ENCODE measurements at regions not wholly inside any gene's neighbourhood (a gene's known extent, or its start where the extent isn't known, plus 50 kb on each side); places are given as distances from the start of the nearest gene placed in this dataset.

GRCh38 chr9:20033511-20033910 is 244.7 kb upstream of the SLC24A2 start:
- Histone ChIP-seq H3K4me3 (ENCODE audit: insufficient read depth, low read depth, low read length) (no peak overlapping the region), H3K79me2 (ENCODE audit: insufficient read depth, low read length) (no peaks in the 10 kb centered on the region), H4K20me1 (ENCODE audit: insufficient read depth, low read length) (no peaks in the 10 kb centered on the region), H3K27me3 (ENCODE audit: insufficient read depth, low read length) (no peaks in the 10 kb centered on the region), H3K9ac (ENCODE audit: low read length) (no peak overlapping the region), H3K4me2 (ENCODE audit: low read length) (no peak overlapping the region), H3K27ac (ENCODE audit: low read depth, low read length) (no peak overlapping the region), H2AFZ (ENCODE audit: low read depth, low read length) (no peak overlapping the region), H3K36me3 (ENCODE audit: insufficient read depth, low read length) (no peaks in the 10 kb centered on the region), H3K9me3 (ENCODE audit: insufficient read depth, low read depth, low read length) (no peaks in the 10 kb centered on the region), H3K4me1 (ENCODE audit: insufficient read depth, low read length) (no peaks in the 10 kb centered on the region)
- Mint-ChIP-seq H3K4me1 (ENCODE audit: low read depth, unreplicated experiment) (peaks cover 5% of the 10 kb centered on the region), H3K27me3 (ENCODE audit: low read depth, unreplicated experiment) (no peaks in the 10 kb centered on the region), H3K9me3 (ENCODE audit: unreplicated experiment) (peaks cover 4% of the 10 kb centered on the region), H3K4me3 (ENCODE audit: unreplicated experiment) (no peak overlapping the region), H3K27ac (ENCODE audit: unreplicated experiment) (no peak overlapping the region), H3K36me3 (ENCODE audit: low read depth, unreplicated experiment) (no peaks in the 10 kb centered on the region)
- DNase-seq (ENCODE audit: low read depth), result no peak
- no peak for FAIRE-seq
- TF ChIP-seq EZH2 (IDR thresholded peaks at IDR 0.05; ENCODE audit: insufficient read depth, low read length) (no peak), CTCF (IDR thresholded peaks at IDR 0.05; ENCODE audit: insufficient read depth, low read depth, low read length) (no peak)

GRCh38 chr9:20032413-20033006 is 243.7 kb upstream of the SLC24A2 start:
- no peaks in the 10 kb centered on the region for H3K79me2 ChIP-seq (ENCODE audit: insufficient read depth, low read length)
- no peaks in the 10 kb centered on the region for H3K9me3 ChIP-seq (ENCODE audit: insufficient read depth, low read depth, low read length)
- H3K9ac ChIP-seq (ENCODE audit: low read length), result no peak overlapping the region
- no peaks in the 10 kb centered on the region for H3K36me3 ChIP-seq (ENCODE audit: insufficient read depth, low read length)
- H3K27me3 ChIP-seq (ENCODE audit: insufficient read depth, low read length), result no peaks in the 10 kb centered on the region
- FAIRE-seq, result no peak
- H2AFZ ChIP-seq (ENCODE audit: low read depth, low read length), result no peak overlapping the region
- no peak overlapping the region for H3K4me2 ChIP-seq (ENCODE audit: low read length)
- Mint-ChIP-seq H3K9me3 (ENCODE audit: unreplicated experiment) (peaks cover 4% of the 10 kb centered on the region), H3K36me3 (ENCODE audit: low read depth, unreplicated experiment) (no peaks in the 10 kb centered on the region), H3K4me1 (ENCODE audit: low read depth, unreplicated experiment) (peaks cover 5% of the 10 kb centered on the region), H3K27me3 (ENCODE audit: low read depth, unreplicated experiment) (no peaks in the 10 kb centered on the region), H3K27ac (ENCODE audit: unreplicated experiment) (no peak overlapping the region), H3K4me3 (ENCODE audit: unreplicated experiment) (no peak overlapping the region)
- no peaks in the 10 kb centered on the region for H4K20me1 ChIP-seq (ENCODE audit: insufficient read depth, low read length)
- H3K4me3 ChIP-seq (ENCODE audit: insufficient read depth, low read depth, low read length), result no peak overlapping the region
- no peaks in the 10 kb centered on the region for H3K4me1 ChIP-seq (ENCODE audit: insufficient read depth, low read length)
- TF ChIP-seq EZH2 (IDR thresholded peaks at IDR 0.05; ENCODE audit: insufficient read depth, low read length) (no peak), CTCF (IDR thresholded peaks at IDR 0.05; ENCODE audit: insufficient read depth, low read depth, low read length) (no peak)
- DNase-seq (ENCODE audit: low read depth), result no peak
- no peak overlapping the region for H3K27ac ChIP-seq (ENCODE audit: low read depth, low read length)

- TF ChIP-seq EZH2 (IDR thresholded peaks at IDR 0.05; ENCODE audit: insufficient read depth, low read length) (no peak), CTCF (IDR thresholded peaks at IDR 0.05; ENCODE audit: insufficient read depth, low read depth, low read length) (no peak)
- peaks cover 5% of the 10 kb centered on the region for H3K4me1 Mint-ChIP-seq (ENCODE audit: low read depth, unreplicated experiment)
- no peaks in the 10 kb centered on the region for H3K9me3 Mint-ChIP-seq (ENCODE audit: unreplicated experiment)
- Histone ChIP-seq H2AFZ (ENCODE audit: low read depth, low read length) (no peak overlapping the region), H3K27me3 (ENCODE audit: insufficient read depth, low read length) (no peaks in the 10 kb centered on the region), H3K27ac (ENCODE audit: low read depth, low read length) (no peak overlapping the region), H3K4me2 (ENCODE audit: low read length) (no peak overlapping the region), H3K9me3 (ENCODE audit: insufficient read depth, low read depth, low read length) (no peaks in the 10 kb centered on the region), H3K36me3 (ENCODE audit: insufficient read depth, low read length) (no peaks in the 10 kb centered on the region), H3K79me2 (ENCODE audit: insufficient read depth, low read length) (no peaks in the 10 kb centered on the region), H3K4me3 (ENCODE audit: insufficient read depth, low read depth, low read length) (no peak overlapping the region), H3K4me1 (ENCODE audit: insufficient read depth, low read length) (no peaks in the 10 kb centered on the region), H4K20me1 (ENCODE audit: insufficient read depth, low read length) (no peaks in the 10 kb centered on the region), H3K9ac (ENCODE audit: low read length) (no peak overlapping the region)
- no peaks in the 10 kb centered on the region for H3K27me3 Mint-ChIP-seq (ENCODE audit: low read depth, unreplicated experiment)
- H3K36me3 Mint-ChIP-seq (ENCODE audit: low read depth, unreplicated experiment), result no peaks in the 10 kb centered on the region
- no peak for DNase-seq (ENCODE audit: low read depth)
- H3K4me3 Mint-ChIP-seq (ENCODE audit: unreplicated experiment), result no peak overlapping the region
- H3K27ac Mint-ChIP-seq (ENCODE audit: unreplicated experiment), result no peak overlapping the region
- FAIRE-seq, result no peak
Measured at GRCh38 chr9:20031836-20032235, 243.0 kb upstream of the SLC24A2 start.

All from astrocyte (in vitro differentiated cells and primary cell).